HG03280 (cell line): ENCODE measurements at regions not wholly inside any gene's neighbourhood (a gene's known extent, or its start where the extent isn't known, plus 50 kb on each side); places are given as distances from the start of the nearest gene placed in this dataset.
"Not testable (repeated sequence)": the region's sequence is repeated elsewhere in the genome, so short reads cannot be mapped to it uniquely, and the experiment has no call there.

Experiments
- ATAC-seq: cut with Tn5 transposase; IDR thresholded peaks from one replicate; pipeline ENCODE4 v1.9.1; 2021; ENCODE audit warnings: mild to moderate bottlenecking, moderate library complexity; ENCODE audit not compliant: unreplicated experiment

DNA sequence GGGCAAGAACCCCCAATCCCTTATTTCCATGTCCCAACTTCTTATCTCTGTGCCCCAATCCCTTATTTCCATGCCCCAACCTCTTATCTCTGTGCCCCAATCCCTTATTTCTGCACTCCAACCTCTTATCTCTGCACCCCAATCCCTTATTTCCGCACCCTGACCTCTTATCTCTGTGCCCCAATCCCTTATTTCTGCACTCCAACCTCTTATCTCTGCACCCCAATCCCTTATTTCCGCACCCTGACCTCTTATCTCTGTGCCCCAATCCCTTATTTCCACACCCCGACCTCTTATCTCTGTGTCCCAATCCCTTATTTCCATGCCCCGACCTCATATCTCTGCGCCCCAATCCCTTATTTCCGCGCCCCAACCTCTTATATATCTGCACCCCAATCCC, 150.8 kb upstream of the NR4A3 start:
- ATAC-seq: not testable (repeated sequence)

DNA sequence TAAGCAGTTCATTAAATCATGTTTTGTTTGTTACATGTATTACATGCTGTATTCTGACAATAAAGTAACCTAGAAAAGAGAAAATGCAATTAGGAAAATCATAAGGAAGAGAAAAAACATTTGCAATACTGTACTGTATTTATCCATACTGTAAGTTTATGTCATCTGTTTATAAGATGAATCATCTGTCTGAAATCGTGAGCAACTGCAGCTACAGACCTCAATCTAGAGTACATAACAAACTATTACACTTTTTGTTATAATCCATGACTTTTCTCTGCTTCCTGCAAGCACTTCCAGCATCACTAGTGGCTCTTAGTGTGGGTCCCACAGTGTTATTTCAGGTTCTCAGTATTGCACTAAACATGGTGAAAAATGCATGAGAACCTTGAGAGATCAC, 144.4 kb upstream of the NR4A3 start:
- ATAC-seq: no peak

DNA sequence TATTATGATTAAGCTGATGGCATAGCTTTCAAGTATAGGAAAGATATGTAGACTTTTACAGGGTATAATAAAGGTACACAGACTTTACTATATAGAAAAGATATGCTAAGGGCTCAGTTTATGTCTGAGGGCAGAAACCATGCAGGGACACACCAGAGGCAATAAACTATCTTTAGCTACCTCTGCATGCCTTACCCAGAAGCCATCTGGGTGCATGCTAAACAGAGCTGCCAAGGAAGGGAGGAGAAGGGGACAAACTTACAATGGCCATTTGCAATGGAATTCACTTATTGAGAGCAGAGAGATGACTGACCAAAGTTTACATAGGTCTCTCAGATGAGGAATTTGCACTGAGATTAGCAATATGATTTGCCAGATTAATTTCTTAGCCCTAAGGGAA, 143.1 kb upstream of the NR4A3 start:
- no peak for ATAC-seq

DNA sequence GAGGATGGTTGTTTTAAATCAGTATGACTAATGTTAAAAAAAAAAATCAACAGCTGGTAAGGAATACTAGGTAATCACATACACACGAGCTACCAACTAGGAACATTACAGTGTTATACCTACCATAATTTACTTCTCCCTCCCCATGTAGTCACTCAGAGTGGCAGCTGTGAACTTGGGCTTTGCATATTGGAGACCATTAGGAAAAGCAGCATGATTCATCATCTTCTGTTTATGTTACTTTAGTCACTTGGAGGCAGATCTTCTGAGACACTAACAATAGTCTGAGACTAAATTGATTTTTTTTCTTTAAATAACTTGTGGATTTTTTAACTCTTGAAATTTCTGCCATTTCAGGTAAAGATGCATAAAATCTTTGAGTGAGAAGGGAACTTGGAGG, 141.5 kb upstream of the NR4A3 start:
- no peak for ATAC-seq

DNA sequence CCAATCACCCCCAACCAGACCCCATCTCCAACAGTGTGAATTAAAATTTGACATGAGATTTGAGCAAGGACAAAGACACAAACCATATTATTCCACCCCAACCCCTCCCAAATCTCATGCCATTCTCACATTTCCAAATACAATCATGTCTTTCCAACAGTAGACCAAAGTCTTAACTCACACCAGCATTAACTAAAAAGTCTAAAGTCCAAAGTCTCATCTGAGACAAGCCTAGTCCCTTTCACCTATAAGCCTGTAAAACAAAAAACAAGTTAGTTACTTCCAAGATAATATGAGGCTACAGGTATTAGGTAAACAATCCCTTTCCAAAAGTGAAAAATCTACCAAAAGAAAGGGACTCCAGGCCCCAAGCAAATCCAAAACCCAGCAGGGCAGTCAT, 140.6 kb upstream of the NR4A3 start:
- ATAC-seq: no peak

DNA sequence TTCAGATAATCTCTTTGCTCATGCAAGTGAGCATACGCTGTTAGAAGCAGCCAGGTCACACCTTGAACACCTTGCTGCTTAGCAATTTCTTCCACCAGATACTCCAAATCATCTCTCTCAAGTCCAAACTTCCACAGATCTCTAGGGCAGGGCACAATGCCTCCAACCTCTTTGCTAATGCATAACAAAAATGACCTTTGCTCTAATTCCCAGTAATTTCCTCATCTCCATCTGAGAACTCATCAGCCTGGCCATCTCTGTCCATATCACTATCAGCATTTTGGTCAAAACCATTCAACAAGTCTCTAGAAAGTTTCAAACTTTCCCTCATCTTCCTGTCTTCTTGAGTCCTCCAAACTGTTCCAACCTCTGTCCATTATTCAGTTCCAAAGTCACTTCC, 139.3 kb upstream of the NR4A3 start:
- no peak for ATAC-seq

DNA sequence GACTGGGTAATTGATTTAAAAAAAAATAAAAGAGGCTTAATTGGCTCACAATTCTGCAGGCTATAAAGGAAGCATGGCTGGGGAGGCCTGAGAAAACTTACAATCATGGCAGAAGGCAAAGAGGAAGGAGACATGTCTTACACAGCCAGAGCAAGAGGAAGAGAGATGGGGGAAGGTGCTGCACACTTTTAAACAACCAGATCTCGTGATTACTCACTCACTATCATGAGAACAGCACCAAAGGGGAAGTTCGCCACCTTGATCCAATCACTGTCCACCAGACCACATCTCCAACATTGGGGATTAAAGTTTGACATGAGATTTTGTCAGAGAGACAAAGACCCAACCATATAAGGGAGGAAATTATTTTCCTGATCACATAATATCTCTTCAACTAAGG, 138.8 kb upstream of the NR4A3 start:
- no peak for ATAC-seq

DNA sequence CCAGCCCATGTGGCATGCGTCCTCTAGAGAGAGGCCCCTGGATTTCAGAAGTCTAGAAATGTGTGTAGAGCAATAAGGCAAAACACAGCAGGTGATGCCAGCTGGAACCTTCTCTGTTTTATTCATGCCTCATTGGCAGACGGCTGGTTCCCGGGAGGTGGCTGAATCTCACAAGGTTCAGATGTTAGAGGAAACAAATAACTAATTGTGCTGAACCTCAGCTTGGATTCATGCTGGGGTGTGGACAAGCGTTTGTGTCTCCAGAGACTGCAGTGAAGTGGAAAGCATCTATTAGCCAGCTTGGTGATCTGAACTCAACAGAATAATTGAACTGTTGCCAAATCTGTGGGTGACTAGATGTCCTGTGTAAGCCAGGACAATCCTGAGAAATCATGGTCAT, 131.1 kb upstream of the NR4A3 start:
- ATAC-seq: no peak

DNA sequence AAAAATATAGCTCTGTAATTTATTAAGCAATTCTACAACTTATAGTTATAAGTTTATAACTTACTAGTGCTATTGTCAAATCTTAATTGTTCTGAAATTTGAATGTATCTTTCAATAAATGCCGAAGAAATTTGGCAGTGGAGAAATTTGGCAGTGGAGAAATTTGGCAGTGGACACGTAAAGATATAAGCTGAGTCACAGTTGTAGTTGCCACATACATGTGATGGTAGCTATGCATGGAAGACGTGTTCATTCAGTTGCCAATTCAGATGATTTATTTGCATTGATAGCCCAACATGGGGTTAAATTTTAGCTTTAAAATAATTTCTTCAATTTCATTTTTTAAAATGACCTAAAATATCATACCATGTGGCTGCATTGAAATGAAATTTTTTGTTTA, 127.8 kb upstream of the NR4A3 start:
- no peak for ATAC-seq

DNA sequence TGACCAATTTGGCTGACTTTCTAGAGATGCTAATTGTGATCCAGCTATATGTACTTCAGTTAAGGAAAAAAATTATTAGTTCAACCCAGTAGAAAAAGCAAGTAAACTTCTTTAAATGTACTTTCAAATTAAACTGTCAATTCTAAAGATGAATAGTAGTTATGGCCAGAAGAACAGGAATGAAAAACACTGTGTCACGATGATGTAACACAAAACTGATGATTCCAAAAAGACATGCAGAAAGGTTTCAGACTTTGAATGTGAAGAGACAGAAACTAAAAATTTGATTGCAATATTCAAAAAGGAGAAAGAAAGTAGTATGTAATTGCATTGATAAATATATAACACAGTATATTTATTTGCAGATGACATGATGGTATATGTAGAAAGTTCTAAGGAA, 127.3 kb upstream of the NR4A3 start:
- ATAC-seq: no peak

DNA sequence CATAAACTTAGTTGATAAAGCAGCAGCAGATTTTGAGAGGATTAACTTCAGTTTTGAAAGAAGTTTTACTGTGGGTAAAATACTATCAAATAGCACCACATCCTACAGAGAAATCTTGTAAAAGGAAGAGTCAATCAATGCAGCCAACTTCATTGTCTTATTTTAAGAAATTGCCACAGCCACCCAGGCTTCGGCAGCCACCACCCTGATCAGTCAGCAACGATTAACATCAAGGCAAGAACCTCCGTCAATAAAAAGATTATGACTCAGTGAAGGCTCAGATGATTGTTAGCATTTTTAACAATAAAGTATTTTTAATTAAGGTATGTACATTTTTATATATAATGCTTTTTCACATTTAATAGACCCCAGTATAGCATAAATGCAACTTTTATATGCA, 122.3 kb upstream of the NR4A3 start:
- no peak for ATAC-seq

DNA sequence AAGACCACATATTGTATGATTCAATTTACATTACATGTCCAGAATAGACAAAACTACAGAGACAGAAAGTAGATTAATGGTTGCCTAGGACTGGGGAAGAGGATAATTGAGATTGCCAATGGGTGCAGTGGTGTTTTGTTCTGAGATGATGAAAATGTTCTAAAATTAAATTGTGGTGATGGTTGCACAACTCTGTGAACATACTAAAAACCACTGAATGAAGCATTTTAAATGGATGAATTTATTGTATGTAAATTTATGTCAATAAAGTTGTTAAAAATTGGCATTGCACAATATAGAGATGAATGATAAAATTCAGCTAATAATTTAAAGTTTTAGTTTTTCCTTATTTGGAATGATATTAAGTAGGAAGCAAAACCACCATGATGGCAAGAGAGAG, 109.5 kb upstream of the NR4A3 start:
- ATAC-seq: no peak

DNA sequence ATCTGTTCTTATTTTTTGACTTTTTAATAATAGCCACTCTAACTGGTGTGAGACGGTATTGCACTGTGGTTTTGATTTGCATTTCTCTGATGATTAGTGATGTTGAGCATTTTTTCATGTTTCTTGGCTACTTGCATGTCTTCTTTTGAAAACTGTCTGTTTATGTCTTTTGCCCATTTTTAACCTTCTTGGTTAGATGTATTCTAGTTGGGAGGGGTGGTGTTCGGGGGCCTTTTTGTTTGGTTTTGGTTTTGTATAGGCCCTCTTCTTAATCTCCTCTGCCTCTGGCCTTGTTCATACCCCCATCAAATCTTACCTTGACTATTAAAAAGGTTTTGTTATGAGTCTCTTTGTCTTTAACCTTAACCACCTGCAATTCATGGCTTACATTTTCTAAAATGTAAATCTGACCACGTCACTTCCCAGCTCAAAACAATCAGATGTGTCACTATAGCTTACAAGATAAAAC, 107.8 kb upstream of the NR4A3 start:
- ATAC-seq: no peak

DNA sequence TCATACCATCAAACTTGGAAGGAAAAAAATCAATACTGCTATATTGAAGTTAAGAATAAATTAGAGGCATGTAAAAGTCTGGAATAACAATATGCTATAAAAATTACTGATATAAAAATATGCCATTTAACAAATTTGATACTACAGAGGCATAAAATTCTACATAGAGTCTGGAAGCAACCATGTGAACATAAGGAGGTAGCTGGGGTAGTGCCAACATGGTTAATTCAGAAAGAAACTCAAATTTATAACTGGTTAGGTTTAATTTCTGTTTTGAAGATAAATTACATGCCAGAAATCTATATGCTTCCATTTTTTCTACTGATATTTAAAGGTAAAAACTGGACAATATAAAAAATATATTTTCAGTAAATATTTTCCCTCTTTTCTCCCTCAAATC, 103.1 kb upstream of the NR4A3 start:
- ATAC-seq: no peak

DNA sequence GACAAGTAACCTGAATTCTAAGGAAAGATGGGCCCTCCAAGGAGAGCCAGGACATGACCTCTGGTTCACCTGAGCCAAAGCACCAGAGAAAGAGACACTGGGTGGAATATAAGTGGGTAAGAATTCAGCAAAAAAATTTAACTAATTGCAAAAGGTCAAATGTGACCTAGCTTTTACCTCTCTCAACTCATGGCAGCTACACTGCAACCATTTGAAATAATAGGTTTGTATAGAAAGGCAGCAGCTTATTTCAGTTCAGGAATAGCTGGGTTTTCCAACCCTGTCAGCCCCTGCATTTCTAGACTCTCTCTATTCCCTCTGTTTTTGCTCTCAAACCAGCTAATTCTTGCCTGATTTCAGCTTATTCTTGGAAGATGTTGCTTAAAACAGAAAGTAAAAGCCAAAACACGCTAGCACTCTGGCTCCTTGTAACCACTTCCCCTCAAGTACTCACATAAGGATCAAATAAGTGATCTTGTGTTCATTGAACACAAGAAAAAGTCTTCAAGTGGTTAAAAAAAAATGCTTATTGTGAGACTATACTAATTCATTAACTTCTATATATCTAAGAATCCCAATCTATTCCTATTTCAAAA, 101.1 kb upstream of the NR4A3 start:
- peak; percentile 79 for ATAC-seq

DNA sequence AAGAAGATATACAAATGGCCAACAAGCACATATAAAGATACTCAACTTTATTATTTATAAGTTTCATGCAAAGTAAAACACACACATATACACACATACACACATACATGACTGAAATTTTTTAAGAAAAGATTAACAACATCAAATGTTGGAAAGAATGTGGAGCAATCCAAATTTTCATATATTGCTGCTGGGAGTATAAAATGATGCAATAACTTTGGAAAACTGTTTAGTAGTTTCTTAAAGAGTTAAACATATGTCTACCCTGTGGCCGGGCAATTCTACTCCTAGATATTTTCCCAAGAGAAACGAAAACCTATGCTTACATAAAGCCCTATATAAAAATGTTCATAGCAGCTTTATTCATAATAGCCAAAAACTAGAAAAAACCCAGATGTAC, 99.8 kb upstream of the NR4A3 start:
- ATAC-seq: no peak

DNA sequence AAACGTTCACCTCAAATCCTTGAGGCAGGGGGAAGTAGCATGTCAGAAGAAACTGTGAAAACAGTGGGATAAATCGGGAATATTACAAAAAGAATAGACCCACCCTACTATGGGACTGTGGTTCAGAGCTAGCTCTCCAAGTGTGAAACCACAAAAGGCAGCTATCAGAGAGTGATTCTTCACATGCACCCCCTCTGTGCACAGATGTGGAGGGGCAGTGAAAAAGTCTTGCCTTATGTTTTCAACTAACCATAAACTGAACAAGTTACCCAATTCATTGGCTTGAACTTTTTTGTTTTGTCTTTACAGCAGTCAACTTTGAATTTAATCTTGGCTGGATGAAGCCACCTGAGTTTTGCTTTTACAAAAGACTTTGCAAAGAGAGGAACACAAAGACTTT, 98.8 kb upstream of the NR4A3 start:
- ATAC-seq: no peak

DNA sequence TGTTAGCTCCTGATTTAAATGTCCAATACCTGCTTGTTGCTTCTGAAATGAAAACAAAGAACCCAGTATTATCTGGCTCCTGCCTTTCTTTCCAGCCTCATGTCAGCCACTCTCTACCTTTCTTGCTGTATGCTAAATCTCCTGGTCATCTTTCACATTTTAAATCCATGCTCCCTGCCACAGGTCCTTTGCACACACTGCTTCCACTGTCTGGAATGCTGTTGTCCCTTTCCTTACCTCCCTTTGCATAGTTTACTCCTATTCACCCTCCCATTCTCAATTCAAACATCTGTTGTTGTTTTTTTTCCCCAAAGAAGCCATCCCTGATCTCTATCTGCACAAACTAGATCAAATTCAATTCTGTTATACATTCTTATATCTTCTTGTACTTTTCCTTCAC, 97.0 kb upstream of the NR4A3 start:
- no peak for ATAC-seq

DNA sequence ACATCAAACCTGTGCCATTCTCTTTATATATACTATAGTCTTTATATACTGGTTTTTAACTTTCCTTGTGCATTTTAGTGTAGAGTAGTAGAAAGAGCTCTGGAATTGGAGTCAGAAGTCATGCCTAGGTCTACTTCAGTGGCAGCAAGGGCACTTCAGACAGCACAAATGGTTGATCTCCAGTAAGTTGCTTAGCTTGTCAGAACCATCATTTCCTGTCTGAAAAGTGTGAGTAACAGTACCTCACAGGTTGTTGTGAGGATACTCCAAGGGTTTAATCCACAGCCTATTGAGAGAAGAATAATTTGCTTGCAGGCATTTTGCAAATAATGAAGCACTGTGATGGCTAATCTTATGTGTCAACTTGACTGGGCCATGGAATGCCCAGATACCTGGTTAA, 95.8 kb upstream of the NR4A3 start:
- no peak for ATAC-seq

DNA sequence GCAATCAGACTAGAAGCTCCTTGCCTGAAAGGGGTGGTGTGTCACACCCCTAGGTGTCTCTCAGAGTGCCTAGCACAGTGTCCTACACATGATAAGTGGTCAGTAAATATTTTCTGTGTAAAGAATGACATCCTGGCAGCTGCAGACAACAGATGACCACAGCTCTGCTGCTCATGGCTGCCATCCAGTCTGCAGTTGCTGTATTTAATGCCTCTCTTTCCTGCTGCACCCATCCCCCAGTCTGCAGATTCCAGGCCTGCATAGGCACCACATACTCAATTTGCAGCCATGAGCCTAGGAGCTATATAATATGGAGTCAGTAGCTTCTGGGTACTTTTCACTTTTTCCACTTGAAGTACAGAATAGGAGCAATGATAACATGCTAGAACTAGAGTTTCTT, 94.9 kb upstream of the NR4A3 start:
- ATAC-seq: no peak

DNA sequence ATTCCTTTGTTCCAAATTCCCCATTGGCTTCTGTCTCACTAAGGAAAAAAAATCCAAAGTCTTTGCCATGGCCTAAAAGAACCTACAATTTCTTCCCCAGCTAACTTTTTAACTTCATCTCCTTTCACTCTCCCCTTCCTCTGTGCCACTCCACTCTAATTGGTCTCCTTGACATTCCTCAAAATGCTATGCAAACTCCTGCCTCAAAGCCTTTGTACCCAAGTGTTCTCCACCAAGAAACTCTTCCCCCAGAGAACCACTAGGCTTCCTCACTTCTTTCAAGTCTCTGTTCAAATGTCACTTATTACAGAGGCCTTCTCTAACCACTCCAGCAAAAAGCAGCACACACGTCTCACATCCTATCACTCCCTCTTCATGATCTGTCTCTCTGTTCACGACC, 91.6 kb upstream of the NR4A3 start:
- ATAC-seq: no peak

DNA sequence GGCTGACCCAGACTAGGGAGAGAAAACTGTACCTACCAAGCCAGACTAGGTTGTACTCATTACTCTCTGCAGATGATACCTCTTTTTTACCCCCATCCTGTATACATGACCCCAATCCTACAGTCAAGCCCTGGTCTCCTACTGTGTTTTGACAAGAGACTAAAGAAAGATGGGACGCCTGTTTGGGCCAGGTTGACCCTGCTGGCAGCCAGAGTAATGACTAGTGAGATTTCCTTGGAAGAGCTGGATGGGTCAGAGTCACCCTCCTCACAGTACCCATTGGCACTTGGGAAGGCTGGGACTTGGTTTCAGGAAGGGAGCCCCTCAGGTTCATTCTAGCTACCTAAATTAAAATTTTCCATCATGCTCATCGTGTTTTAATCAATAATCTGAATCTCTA, 89.7 kb upstream of the NR4A3 start:
- ATAC-seq: no peak

DNA sequence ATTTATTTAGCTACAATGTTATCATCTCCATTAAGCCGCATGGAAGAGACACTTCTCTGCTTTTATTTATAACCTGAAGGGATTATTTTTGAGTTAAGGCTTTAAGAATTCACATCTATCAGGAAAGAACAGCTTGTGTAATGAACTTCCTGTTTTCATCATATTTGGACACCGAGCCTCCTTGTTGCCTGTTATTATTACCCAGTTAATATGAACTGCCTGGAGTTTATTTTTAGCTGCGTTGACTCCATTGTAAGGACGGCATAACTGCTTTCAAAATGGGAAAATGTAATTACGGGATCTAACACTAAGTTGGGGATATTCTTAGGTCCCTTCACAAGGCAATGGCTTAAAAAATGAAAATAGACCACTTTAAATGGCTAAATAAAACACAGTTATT, 89.0 kb upstream of the NR4A3 start:
- no peak for ATAC-seq

DNA sequence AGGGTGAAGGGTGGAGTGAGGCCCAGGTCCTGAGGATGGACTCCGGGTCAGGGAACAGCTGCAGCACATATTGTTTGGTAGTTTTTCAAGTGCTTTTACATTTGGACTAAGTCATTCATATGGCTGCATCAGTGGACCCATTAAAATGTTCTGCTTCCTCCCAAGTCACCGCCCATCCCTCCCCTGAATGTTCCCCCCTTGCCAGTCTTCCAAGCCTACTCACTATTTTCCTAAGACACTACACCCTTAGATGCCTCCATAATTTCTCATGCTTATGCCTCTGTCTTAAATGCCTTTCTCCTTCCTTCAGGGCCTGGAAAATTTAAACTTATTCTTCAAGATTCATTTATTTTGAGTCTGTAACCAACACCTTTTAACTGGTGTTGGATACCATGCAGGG, 86.6 kb upstream of the NR4A3 start:
- ATAC-seq: no peak
